HG03159 (cell line): ENCODE measurements at regions not wholly inside any gene's neighbourhood (a gene's known extent, or its start where the extent isn't known, plus 50 kb on each side); places are given as distances from the start of the nearest gene placed in this dataset.
"Not testable (repeated sequence)": the region's sequence is repeated elsewhere in the genome, so short reads cannot be mapped to it uniquely, and the experiment has no call there.

Source experiments
- ATAC-seq: cut with Tn5 transposase; IDR thresholded peaks from one replicate; pipeline ENCODE4 v1.9.1; 2021; ENCODE audit warnings: mild to moderate bottlenecking, moderate library complexity; ENCODE audit not compliant: unreplicated experiment

DNA sequence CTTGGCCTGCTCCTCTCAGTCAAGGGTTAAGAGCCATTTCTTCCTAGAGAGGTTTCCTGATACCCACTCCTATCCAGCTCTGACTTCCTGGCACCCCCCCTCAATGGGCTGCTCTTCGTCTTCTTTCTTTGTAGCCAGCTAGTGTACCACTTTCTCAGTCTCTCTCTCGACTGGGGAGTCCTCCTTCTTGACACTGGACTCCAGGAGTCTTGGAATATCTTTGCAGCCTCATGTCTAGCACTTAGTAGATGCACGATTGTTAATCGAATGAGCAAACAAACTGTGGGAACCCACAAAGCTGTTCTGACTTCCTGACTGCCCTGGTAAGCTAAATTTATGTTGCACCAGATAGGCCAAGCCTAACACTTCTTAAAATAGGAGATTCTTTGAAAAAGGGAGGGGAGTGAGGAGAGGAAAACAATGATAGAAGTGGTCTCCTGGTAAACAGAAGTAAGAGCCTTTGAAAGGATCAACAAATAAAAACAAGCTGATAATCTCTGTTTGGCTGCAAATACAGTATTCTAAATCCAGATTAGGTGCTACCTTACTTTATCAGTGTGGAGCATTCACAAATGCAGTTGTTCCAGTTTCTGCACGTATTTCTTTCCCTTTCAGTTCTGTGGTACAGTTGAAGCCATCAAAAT, 160.1 kb upstream of the CITED2 start:
- no peak for ATAC-seq

DNA sequence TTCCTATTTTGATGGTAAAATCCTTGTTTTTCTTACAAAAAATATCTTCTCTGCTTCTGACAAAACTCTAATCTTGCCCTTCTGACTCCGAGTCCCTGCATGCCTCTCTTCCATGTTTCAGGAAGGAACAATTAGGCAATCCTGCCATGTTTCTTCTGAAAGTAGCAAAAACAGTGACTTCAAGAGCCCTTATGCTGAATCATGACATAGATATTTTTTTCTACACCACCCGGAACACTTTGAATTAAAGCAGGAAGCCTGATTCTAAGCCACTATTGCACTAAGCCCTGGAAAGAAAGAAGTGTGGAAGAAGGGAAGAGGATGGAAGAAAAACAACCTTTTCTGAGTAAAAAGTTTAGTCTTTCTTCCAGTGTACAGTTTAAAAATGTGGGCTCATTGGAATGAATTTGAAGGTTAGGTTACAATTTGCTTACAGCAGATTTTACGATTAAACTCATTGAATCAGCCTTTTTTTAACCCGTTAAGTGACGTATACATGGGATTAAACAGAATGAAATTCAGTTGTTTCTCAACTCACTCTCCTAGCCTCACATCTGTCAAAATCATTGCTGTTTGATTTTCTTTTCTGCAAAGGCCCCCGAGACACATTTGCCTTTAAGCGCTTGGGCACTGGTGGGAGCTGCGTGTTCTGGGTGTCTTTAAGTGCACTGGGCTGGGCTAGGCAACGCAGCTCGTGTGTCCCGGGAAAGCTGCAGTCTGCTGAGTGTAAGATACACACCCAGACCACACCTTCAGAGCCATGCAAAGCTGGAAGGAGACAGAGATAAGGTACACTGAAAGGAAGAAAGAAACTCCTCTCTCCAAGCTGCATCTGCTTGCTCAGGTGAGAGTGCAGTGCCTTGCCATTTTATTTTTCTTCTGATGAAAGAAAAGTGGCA, 159.4 kb upstream of the CITED2 start:
- ATAC-seq, result no peak

DNA sequence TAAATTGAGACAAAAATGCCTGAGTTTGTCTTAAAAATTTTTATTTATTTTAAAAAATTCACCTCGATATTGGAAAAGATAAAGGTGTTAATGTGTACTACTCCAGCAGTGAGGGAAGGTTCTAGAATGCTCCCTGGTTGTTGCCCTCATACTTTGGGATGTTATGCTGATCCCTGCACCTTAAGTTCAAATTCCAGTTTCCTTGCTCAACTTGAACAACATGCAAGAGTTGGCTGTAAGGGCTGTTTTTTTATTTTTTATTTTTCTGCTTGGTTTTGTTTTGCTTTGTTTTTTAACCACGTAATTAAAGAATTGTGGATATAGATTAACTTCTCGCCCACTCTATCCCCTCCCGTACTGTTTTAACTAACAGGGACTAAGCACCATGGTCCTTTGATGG, 158.7 kb upstream of the CITED2 start:
- no peak for ATAC-seq

DNA sequence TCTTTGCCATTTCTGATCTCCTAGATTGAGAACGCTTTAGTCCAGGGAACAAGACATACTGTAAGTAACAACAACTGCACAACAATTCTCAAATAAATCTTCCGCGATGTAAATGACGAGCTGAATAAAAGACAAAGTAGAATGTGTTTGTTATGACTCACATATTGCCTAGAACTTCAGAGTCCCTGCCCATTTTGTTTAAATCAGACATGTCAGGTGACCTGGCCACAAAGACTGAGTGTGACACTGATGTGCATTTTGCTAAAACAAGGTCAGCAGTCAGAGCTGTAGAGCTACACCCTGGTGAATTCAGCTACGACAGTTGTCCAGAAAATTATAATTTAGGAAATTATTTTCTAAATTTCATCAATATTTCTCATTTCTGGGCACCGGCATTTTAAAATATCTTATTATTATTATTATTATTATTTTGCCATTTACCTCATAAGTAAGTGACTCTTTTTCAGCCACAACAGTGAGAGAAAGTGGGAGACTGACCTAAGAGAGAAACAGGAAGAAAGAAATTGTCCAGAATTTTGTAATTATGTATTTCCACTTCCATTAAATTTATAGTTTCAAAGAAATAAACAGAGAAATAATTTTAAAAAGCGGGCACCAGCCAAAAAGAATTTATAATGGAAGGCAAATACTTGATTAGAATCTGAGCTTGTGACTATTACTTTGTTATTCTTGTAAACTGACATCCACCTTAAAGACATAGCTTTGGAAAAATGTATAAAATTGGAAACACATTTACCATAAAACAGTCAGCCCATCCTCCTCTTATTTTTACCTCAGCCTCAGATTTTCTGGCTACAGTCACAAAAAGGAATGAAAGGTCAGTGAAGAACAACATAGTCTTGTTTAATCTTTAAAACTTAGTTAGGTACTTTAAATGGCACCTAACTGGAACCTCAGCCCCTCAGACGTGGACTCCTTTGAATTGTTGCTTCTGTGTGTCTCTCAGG, 157.0 kb upstream of the CITED2 start:
- no peak for ATAC-seq

DNA sequence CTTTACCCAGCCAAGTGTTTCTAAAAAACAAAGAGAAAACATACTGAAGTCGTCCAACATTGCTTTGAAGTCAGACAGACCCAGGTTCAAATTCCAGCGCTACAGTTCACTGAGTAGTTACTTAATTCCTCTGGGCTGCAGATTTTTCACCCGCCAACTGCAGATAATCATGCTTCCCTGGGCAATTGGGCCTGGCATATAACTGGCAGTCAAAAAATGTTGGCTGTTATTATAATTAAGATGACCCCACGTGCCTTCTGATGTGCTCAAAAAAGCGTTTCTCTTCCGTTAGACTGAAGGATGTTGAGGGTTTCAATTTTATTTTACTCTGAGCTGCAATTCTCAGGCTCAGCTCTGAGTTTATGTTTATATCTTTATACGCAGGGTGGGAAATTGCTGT, 156.1 kb upstream of the CITED2 start:
- ATAC-seq, result no peak

DNA sequence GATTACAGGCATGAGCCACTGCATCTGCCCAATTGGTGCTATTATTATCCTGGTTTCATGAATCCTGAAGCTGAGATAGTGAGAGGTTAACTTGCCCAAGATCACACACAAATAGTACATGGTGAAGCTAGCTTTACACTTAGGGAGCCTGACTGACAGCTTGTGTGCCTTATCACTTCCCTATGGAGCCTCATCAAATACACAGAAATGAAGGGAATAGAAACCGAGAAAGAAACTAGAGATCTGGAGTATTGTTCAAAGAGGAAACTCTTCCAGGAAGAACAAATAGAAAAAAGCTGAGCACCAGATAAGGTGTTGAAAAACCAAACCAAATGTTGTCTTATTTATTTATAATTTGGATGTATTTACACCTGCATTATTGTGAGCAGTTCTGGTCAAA, 155.0 kb upstream of the CITED2 start:
- no peak for ATAC-seq

DNA sequence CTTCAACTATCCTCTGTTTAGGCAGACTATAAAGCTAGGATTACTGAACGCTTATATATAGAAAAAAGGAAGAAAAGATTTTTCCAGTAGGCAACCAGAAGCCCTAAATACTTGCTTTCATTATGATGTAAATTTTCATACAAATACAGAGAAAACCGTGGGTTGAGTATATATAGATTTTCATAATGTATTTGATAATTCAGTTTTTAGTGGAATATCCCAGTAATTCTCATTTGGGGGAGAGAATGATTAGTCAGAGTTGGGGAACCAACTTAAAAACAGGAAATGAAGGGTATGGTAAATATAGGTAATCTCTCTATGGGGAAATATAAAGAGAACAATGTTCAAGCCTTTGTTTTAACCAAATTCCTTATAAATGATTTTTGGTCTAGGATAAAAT, 154.0 kb upstream of the CITED2 start:
- no peak for ATAC-seq

DNA sequence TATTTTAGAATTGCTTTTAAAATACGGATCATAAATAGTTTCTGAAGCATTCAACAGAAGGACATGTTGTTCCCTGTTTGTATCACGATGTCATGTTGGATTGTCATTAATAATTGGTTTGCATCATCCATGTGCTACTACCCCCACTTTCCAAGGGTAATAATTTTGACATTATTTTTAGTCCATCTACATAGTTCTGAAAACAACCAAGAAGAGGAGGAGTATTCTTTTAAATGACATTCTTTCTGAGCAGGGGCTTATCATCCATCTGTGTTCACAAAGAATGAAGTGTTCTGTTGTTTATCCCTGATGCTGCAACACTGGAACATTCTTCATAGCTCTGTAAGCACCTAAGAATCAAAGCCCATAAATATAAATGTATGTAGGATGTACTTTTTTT, 151.0 kb upstream of the CITED2 start:
- ATAC-seq, result no peak

DNA sequence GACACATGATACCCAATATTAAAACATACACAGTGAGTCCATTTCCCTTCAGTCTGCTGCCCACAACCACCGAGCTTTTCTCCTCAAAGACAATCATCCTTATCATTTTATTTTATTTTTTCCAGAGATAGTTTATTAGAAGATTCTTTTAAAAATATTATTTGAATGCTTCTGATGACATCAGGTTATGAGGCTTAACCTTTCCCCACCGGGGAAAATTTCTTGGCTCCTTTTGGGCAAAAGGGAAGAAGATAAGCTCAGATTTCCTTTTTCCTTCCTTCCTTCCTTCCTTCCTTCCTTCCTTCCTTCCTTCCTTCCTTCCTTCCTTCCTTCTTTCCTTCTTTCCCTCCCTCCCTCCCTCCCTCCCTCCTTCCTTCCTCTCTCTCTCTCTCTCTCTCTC, 149.5 kb upstream of the CITED2 start:
- no peak for ATAC-seq

DNA sequence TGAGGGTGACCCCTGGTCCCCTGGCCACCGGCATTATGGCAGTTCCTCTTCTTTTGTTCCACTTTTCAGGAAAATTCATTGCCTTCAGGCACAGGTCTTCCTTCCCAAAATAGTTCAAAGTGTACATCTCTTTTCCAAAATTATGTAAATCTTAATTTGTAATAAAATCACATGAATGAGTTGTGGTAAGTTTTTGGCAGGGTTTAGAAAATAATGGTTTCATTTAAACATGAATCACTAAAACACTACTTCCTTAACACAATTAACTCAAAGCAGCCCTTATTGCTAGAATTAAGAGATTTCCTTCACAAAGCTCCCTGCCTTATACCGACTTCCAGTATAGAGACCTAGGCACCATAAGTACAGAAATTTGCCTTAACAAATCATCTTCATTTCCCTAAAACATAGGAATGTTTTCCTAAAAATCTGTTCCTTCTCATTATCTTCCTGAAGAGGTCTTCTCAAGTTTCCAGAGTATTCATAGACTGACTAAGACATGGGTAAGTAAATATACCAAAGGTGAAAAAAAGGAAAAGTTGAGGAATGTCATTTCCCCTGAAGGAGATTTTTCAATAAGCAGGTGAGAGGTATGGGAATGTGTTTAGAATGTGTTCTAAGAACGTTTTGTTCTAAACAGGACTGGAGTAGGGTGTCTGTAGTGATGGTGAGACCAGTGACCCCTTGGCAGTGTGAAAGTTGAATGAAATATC, 148.2 kb upstream of the CITED2 start:
- ATAC-seq, result no peak

DNA sequence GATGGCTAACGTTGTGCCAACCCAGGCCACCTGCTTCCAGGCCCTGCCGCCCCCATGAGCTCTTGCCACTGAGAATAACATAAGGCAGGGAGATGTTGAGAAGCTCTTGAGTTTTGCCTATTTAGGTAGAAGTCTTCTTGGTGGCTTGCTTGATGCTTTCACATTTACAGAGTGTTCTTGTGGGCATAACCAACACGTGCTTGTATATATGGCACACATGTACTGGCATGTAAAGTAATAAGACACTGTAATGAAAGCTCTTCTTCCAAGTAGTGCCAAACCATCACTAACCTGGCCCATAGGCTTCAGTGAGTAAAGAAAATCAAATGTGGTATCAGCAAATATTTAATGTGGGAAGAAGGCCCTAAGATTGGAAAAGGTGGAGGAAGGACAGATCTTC, 146.9 kb upstream of the CITED2 start:
- ATAC-seq, result no peak

DNA sequence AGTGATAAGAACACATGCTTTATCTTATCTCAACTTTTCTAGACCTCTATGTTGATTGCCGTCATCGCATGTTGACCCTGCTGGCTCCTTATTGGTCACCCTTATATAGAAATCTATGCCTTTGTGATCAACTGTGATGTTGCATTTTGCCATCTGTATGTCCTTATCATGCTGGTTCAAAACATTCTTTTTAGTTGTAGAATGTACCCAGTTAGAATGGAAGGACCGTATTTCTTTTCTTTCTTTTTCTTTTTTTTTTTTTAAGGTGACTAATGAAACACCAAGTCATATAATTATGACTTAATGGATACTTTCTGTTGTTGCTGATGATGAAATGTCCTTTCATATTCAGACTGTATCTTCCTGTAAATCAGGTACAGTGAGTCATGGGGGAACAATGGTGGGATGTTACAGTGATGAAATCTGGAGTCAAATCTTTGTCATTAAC, 145.9 kb upstream of the CITED2 start:
- ATAC-seq, result no peak

DNA sequence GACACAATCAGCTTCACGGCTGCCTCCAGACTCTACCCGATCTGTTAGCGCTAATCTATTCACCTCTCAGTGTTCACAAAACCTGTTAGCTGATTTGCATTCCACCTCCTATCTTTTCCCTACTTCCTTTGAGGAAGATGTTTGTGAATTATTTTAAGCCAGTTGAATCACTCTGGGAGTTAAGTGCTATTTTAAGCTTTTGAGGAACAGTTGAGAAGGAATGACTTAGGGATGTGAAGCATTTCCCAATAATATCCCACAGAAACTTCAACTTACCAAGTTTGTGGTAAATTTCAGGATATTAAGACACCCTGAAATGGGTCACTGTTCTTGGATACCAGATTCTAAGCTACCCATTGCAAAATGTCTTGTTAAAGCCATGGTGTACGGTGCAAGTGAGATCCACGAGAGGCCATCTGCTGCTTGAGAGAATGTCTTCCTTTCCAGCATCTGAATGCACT, 145.2 kb upstream of the CITED2 start:
- no peak for ATAC-seq

DNA sequence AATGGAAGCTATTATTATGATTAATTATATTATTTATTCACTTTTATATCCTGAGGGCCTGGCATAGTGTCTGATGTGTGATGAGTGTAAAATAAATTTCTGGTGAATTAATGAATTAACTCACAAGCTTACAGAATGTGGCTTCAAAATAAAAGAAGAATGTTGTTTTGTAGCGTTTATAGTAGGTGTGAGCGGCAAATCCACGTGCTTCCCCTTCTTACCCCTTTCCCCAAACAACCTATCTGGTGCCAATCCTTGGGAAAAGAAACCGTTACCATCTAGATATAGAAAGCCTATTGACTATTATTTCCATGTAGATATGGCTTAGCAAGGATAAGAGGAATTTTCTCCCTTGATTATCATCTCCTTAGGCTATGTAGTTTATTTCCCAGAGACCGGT, 144.6 kb upstream of the CITED2 start:
- no peak for ATAC-seq

DNA sequence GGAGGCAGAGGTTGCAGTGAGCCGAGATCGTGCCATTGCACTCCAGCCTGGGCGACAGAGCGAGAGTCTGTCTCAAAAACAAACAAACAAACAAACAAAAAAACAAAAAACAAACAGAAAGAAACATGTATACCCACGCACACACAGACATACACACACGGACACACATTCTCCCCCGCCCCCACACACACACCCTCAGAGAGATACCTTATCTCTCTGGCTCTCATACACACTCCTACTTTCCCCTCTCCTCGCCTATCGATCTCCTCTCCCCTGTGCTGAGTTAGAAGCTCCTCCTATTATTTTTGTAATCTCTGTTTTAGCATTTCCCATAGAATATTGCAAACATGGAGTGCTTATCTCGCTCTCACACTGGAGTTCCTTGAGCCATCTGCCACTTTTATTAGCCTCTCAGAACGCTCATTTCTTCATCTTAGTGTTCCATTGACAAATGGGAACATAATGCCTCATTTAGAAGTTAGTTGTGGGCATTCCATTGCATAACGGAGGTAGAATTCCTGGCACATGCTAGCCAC, 144.2 kb upstream of the CITED2 start:
- no peak for ATAC-seq

DNA sequence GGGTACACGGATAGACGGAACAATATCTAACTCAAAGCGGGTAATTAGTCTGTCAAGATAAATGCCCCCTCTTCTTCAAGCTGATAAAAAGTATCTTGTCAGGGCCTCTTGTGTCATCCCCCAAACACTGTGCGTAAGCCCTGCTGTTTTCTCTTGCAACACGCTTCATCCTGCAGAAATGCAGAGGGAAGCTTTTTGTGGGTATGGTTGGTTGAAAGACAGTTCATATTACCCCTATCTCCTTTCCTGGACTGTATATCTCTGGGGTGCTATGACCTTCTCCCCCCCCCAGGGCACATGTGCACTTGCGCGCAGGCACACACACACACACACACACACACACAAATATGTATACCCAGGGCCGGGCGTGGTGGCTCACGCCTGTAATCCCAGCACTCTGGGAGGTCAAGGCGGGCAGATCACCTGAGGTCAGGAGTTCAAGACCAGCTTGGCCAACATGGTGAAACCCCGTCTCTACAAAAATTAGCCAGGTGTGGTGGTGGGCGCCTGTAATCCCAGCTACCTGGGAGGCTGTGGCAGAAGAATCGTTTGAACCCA, 143.6 kb upstream of the CITED2 start:
- not testable (repeated sequence) for ATAC-seq

DNA sequence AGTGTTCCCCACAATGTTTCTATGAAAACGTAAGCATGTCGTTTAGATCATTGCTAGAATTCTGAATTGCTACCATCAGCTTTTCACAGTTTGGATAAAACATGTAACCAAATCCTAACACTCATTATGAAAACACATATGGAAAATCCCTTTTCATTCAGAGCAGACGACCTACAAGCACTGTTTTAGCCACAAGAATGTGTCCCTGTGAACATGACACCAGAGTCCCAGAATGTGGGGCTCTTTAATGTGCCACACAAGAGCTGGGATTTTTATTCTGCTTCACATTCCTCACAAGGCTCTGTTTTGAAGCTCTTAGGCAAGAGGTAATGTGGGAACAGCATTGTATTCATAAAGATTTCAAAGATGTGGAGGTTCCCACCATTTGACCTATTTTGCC, 141.1 kb upstream of the CITED2 start:
- ATAC-seq, result no peak

DNA sequence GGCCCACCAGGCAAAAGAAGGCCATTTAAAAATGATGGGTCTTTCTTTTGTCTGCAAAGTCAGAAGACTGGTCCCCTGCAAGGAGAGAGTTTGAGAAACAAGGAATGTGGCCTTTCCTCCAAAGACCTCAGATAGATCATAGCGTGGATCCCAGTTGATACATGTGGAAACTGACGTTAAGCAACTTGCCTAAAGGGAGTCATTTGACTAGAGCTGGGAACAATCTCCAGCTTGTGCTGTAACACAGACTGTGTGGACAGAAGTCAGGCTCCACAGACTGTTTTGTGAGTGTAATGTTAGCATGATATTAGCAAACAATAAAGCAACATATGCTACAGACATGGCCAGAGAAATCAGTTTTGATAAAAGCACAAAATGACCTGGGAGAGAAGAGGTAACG, 140.4 kb upstream of the CITED2 start:
- ATAC-seq, result no peak

DNA sequence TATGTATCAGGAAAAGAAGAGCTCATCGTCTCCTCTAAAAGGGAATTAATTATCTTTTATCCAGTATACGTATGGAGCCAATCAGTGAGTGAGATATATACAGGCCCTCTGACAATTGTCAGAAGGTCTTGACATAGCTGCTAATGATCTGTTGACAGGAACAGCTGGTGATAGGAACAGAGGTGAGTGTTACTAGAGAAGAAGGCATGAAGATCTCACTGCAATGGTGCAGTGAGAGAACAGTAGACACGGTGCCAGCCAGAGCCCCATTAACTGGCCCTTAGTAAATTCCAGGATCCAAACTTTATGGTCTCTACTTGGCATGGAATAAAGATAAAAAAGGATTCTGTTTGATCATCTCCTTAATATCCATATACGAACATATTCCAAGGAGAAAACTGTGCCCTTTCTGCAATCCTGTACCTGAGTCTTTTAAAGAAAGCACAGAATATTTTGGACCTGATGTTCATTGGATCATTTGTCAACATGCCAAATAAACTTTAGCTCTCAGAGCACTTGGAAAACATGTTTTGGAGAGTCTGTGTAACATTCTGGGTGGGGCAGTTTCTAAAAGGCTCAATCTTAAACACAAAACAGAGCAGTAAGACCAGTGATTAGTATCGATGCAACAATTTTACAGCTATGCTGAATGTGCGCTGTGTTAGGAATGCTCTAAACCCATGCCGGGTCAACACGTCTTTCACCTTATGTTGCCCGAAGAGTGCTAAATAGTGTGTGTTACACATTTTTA, 135.8 kb upstream of the CITED2 start:
- ATAC-seq, result no peak
